Right lobe of liver (tissue), 6 donors: ENCODE measurements at regions not wholly inside any gene's neighbourhood (a gene's known extent, or its start where the extent isn't known, plus 50 kb on each side); places are given as distances from the start of the nearest gene placed in this dataset.
A peak's percentile ranks its signal among the peaks of the same experiment; 100 is the strongest.

Experiments used
- ATAC-seq, 4 donors: fragments of 200-7000 bp; cut with Tn5 transposase; one replicate each; pipeline ENCODE4 v1.9.1; 2020; ENCODE audit warnings: mild to moderate bottlenecking in 4 of 4, moderate library complexity in 4 of 4
- DNase-seq, 3 donors: peaks; one replicate each; pipeline ENCODE4 v3.0.0-alpha.2; 2020
- H3K27ac ChIP-seq, 3 donors: fragments of 200-600 bp; one replicate each; pipeline ENCODE4 v1.8.0; 2022
- H3K27me3 ChIP-seq, 2 donors: fragments of 200-600 bp; one replicate each; pipeline ENCODE4 v1.8.0; 2022
- H3K36me3 ChIP-seq, 4 donors: fragments of 200-600 bp; sonication (generic) in 1 of 4; one replicate each; pipeline versions ENCODE4 v1.5.1 to v1.8.0; 2017 to 2022; ENCODE audit warnings: control low read depth in 1 of 4
- H3K4me1 ChIP-seq, 4 donors: fragments of 200-600 bp; sonication (generic) in 1 of 4; one replicate each; pipeline versions ENCODE4 v1.5.1 to v1.8.0; 2017 to 2022; ENCODE audit warnings: control low read depth in 1 of 4
- H3K4me3 ChIP-seq, 3 donors: fragments of 200-600 bp; one replicate each; pipeline ENCODE4 v1.8.0; 2022
- H3K9me3 ChIP-seq, 4 donors: fragments of 200-600 bp; sonication (generic) in 1 of 4; one replicate each; pipeline versions ENCODE4 v1.5.1 to v1.8.0; 2017 to 2022; ENCODE audit warnings: control low read depth in 1 of 4
- CTCF ChIP-seq, 4 donors: fragments of 200-600 bp in 3 of 4; fragments of 450-650 bp in 1 of 4; IDR thresholded peaks; one replicate each; pipeline versions ENCODE4 v1.5.1 to v1.8.0; 2016 to 2022; ENCODE audit warnings: antibody characterized with exemption in 4 of 4, mild to moderate bottlenecking in 2 of 4
- POLR2A ChIP-seq: fragments of 450-650 bp; IDR thresholded peaks from one replicate; pipeline ENCODE4 v1.6.1; 2017; ENCODE audit warnings: antibody characterized with exemption, mild to moderate bottlenecking
- WGBS: methylation state at CpG from one replicate; pipeline ENCODE4 v1.1.6; 2018; ENCODE audit warnings: low coverage, low lambda C conversion rate; ENCODE audit not compliant: insufficient coverage; ENCODE audit errors: missing lambda C conversion rate; 5-methylcytosine and 5-hydroxymethylcytosine counted together
- intact Hi-C, 2 donors: fragments of 100-400 bp; cut with DNase I; formaldehyde crosslinking; loops; one replicate each; pipeline versions ENCODE4 v1.11.2 to v1.14.1; 2022
- donor health status: DM: no; HTN: yes; CAD: no.
- donor health status: DM: no; HTN: no; CAD: no.
- donor health status: DM: no; HTN: no; CAD: no.
- donor health status: DM: no; HTN: yes; CAD: no.
- donor health status: DM: no; HTN: yes; CAD: no.

DNA sequence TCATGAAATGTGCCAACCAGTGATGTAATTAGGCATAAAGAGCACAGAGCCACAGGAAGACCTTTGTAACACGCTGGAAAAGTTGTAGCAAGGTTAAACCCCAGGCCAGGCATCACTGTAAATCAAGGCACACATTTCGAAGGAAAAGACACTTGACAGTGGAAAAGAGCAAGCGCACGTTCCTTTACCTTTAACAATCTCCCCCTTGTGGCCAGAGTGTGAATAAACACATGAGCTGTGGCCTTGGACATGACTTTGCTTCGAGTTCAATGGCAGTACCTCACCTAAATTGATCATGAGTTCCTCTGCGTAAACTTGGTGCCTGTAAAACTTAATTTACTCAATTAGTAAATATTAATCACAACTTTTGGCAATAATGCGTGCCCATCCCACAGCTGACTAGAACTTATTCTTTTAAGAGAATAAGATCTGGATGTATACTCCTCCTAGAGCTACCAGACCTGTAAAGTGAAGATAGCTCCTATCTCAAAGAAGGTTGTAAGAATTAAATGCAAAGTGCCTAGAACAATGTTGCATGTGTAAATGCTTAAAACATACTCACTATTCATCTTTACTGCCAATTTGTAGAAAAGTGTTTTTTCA lies 757.0 kb upstream of the NECTIN3 start:
- 21% methylated on average over 7 of the region's 7 CpGs for WGBS
- Histone ChIP-seq H3K27ac (no peak overlapping the region), H3K36me3 (no peaks in the 10 kb centered on the region), H3K9me3 (no peaks in the 10 kb centered on the region), H3K4me1 (no peaks in the 10 kb centered on the region), H3K27me3 (no peaks in the 10 kb centered on the region), H3K4me3 (no peak overlapping the region)
- TF ChIP-seq POLR2A (no peak), CTCF (IDR thresholded peaks at IDR 0.05) (peak; percentile 72 to 79 (median 75))
- intact Hi-C loops, result no loop called here
- ATAC-seq (peak; percentile 94 to 99 (median 96)), DNase-seq (peak in 1 of 3 donors; percentile 56)

DNA sequence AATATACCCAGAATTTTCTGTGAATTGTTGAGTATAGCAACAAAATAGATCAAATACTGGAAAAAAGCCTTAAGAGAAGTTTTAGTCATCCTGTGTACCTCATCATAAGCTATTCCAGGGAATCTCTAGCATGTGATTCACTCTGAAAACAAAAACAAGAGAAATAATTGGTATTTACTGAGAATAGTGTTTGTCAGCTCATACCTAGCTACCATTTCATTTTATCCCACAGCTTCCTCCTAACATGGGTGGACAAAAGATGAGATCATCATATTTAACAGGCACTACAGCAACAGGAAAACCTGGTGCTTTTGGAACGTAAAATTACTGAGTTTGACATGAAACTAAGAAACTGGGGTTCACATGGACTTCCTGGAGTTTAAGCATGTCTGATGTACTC lies 753.5 kb upstream of the NECTIN3 start:
- TF ChIP-seq CTCF (IDR thresholded peaks at IDR 0.05) (no peak), POLR2A (no peak)

GRCh38 chr3:110323349-110323748 lies 748.3 kb upstream of the NECTIN3 start:
- Histone ChIP-seq H3K4me3 (no peak overlapping the region), H3K4me1 (no peaks in the 10 kb centered on the region), H3K36me3 (no peaks in the 10 kb centered on the region), H3K27me3 (no peaks in the 10 kb centered on the region), H3K9me3 (no peaks in the 10 kb centered on the region), H3K27ac (no peak overlapping the region)
- intact Hi-C loops, result no loop called here
- TF ChIP-seq POLR2A, result no peak
- TF ChIP-seq CTCF (IDR thresholded peaks at IDR 0.05), result no peak
- no peak for DNase-seq
- WGBS, result 33% methylated on average over 1 of the region's 1 CpG
- ATAC-seq, result no peak

More for the DNA sequence above, 753.5 kb upstream of the NECTIN3 start:
- no peaks in the 10 kb centered on the region for H3K4me1 ChIP-seq
- intact Hi-C loops, result no loop called here
- no peak overlapping the region for H3K27ac ChIP-seq
- H3K36me3 ChIP-seq, result no peaks in the 10 kb centered on the region
- WGBS, result 88% methylated on average over 1 of the region's 1 CpG
- no peak for DNase-seq
- H3K9me3 ChIP-seq, result no peaks in the 10 kb centered on the region
- H3K4me3 ChIP-seq, result no peak overlapping the region
- no peak for ATAC-seq
- no peaks in the 10 kb centered on the region for H3K27me3 ChIP-seq

- Histone ChIP-seq H3K27ac (no peak overlapping the region), H3K9me3 (no peaks in the 10 kb centered on the region), H3K4me1 (no peaks in the 10 kb centered on the region), H3K36me3 (no peaks in the 10 kb centered on the region), H3K4me3 (no peak overlapping the region), H3K27me3 (no peaks in the 10 kb centered on the region)
- WGBS, result 78% methylated on average over 3 of the region's 3 CpGs
- no peak for DNase-seq
- no peak for ATAC-seq
- intact Hi-C loops, result no loop called here
- TF ChIP-seq CTCF (IDR thresholded peaks at IDR 0.05), result no peak
- TF ChIP-seq POLR2A, result no peak
These were observed 747.4 kb upstream of the NECTIN3 start for GRCh38 chr3:110324171-110324705.
